Activated CD4-positive, CD25-positive, alpha-beta regulatory T cell treated with anti-CD3 and anti-CD28 coated beads, Interleukin-2, amount 50 U/mL, for 24 hours (primary cell): ENCODE measurements at regions not wholly inside any gene's neighbourhood (a gene's known extent, or its start where the extent isn't known, plus 50 kb on each side); places are given as distances from the start of the nearest gene placed in this dataset.

Experiments used
- ATAC-seq, 2 donors: fragments of 150-1000 bp; cut with Tn5 transposase; one replicate each; pipeline ENCODE4 v1.10.0; 2021; ENCODE audit warnings: mild to moderate bottlenecking in 1 of 2, moderate library complexity in 1 of 2

DNA sequence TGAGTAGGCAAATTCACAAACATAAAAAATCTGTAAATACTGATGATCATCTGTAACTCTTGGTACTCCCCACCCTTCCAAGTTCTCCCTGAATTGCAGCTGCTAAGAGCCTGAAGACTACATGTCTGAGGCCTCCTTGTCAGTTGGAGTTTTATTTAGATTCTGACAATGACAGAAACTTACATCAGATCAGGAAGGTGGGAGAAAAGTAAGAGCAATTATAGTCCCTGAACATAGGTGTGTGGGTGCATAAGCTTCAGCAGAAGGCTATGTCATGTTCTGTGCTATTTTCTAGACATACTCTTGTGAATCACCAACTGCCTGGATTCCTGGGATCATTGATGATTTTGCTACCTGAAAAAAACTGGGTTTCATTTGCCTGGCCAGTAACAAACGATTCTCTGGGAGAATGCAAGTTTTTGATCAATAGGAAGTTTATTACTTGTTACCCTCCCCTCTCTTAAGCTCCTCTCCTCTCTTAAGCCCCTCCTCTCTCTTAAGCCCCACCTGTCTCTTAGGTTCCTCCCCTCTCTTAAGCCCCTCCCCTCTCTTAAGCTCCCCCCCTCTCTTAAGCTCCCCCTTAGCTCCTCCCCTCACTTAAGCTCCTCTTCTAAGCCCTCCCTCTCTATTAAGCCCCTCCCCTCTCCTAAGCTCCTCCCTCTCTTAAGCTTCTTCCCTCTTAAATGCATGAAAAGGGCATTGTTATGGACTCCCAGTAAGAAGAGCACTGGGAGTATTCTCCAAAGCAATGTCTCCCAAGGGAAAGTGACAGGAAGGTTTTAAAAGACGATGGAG is 1183.4 kb upstream of the AUTS2 start:
- ATAC-seq = no peak

GRCh38 chr7:68417002-68417401 is 1181.3 kb upstream of the AUTS2 start:
- no peak for ATAC-seq

DNA sequence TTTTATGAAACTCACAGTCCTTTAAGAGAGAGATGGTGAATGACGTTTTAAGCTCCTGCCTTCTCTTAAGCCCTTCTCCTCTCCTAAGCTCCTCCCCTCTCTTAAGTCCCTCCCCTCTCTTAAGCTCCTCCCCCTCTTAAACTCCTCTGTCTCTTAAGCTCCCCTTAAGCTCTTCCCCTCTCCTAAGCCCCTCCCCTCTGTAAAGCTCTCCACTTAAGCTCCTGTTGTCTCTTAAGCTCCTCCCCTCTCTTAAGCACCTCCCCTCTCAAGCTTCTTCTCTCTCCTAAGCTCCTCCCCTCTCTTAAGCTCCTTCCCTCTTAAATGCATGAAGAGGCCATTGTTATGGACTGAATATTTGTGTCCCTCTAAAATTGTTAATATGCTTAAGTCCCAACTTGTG is 1180.6 kb upstream of the AUTS2 start:
- ATAC-seq = no peak

DNA sequence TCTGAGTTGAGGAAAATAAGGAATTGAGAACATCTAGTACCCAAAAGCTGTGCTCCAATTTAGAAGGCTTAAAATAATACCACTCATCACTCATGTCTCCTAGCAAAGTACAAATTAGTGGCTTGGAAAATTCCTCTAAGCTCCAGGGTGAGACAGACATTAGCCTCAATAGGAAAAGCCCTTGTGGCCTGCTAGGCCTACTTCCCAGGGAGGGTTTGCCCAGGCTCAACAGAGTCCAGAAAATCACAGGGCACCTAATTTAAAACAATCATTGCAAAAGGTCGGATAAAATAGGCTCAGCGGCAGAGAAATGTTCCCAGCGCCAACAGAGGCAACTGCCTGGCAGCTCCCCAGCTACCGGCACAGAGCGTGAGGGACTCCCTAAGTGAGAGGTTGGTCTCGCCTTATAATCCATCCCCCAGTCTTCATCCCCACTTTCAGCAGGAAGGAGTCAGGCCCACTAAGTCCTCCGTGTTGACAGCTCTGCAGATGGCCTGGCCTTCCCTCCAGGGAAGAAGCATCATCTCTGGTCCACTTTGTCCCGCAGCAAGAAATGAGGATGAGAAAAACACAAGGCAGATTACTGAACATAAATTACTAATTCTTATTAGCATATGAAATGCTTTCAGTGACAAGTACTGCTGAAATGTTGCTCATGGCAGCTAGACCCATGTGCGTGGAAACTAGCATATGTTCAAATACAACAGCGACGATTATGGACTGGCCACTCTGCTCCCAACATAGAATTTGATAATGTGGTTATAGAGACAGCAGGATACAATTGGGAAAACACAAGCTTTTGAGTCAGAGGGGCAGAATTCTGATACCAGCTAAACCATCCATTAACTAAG is 1177.7 kb upstream of the AUTS2 start:
- ATAC-seq = no peak

DNA sequence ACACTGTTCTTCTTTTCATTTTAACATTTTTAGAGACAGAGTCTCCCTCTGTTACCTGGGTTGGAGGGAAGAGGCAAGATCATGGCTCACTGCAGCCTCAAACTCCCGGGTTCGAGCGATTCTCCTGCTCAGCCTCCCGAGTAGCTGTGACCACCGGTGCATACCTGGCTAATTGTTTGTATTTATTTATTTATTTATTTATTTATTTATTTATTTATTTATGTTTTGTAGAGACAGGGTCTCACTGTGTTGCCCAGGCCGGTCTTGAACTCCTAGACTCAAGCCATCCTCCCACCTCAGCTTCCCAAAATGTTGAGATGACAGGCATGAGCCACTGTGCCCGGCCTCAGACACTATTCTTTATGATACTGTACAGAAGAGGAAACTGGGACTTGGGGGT is 1176.6 kb upstream of the AUTS2 start:
- no peak for ATAC-seq

- no peak for ATAC-seq
These were observed 1176.0 kb upstream of the AUTS2 start for GRCh38 chr7:68422281-68422680.

- no peak for ATAC-seq
These were observed 1174.9 kb upstream of the AUTS2 start for GRCh38 chr7:68423356-68423755.

DNA sequence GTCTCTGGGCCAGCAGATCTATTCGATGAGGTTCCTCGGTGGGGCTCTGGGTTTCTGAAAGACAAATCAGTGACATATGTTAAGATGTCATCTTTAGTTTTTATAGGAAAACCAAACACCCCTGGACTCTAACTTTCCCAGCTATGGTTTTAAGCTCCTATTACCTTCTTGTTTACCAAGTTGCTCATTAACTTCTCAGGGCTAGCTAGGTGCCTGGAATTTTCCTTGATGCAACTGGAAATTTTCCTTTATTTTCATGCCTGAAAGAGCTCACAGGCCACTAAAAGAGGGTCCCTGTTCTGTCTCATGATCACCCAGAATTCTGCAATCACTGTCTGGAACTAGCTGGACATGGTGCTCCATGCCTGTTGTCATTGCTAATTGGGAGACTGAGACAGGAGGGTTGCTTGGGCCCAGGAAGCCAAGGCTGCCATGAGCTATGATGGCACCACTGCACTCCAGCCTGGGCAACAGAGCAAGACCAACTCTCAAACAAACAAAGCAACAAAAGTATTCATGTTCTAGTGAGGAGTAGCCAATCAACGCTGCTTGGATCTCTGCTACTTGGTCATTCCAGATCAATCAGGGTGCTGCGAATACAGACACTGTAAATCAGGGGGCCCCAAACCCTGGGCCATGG is 1173.5 kb upstream of the AUTS2 start:
- no peak for ATAC-seq

DNA sequence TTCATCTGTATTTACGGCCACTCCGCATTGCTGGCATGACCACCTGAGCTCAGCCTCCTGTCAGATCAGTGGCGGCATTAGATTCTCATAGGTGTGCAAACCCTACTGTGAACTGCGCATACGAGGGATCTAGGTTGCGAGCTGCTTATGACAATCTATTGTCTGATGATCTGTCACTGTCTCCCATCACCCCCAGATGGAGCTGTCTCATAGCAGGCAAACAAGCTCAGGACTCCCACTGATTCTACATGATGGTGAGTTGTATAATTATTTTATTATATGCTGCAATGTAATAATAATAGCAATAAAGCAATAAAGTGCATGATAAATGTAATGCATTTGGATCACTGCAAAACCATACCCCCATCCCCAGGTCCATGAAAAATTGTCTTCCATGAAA is 1172.9 kb upstream of the AUTS2 start:
- no peak for ATAC-seq

DNA sequence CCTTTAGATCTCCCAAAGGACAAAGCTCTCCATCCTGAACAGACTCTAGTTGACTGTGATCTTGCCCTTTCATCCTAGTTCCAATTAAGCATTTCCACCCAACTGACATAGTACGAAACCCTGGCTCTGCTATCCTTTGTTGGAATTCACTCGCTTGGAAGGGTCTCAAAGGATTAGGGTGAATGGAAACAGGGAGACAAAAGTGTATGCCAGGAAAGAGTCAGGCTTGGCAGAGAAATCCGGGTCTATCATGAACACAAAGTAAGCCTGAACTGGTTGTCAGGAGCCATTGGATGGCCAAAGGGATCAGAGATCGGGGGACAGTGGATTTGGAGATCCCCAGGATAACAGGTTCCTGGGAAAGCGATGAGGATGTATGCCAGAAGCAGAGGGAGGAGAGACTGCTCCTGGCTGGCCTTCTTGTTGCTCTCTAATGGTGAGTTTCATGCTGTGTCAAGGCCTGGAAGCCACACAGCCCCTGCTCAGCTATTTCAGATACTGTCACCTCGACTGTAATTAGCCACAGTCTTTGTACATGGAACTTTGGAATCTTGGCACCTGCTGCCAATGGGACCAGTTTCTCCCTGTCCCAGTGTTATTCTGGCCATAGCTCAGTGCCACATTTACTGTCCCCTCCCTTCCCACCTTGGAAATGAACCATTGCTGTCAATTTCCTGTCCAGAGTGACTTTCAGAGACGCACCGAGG is 1168.7 kb upstream of the AUTS2 start:
- no peak for ATAC-seq

GRCh38 chr7:68432585-68432984 is 1165.7 kb upstream of the AUTS2 start:
- no peak for ATAC-seq

- no peak for ATAC-seq
These were observed 1164.7 kb upstream of the AUTS2 start for GRCh38 chr7:68433462-68434070.

DNA sequence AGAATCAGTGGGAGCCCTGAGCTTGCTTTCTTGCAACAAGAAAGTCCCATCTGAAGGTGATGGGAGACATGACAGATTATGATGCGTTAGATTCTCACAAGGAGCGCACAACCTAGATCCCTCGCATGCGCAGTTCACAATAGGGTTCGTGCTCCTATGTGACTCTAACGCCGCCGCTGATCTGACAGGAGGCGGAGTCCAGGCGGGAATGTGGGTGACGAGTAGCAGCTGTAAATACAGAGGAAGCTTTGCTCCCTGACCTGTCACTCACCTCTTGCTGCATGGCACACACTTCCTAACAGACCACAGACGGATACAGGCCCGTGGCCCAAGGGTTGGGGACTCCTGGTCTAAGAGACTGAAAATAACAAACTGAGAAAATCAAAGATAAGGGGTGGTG is 1163.4 kb upstream of the AUTS2 start:
- ATAC-seq = no peak

DNA sequence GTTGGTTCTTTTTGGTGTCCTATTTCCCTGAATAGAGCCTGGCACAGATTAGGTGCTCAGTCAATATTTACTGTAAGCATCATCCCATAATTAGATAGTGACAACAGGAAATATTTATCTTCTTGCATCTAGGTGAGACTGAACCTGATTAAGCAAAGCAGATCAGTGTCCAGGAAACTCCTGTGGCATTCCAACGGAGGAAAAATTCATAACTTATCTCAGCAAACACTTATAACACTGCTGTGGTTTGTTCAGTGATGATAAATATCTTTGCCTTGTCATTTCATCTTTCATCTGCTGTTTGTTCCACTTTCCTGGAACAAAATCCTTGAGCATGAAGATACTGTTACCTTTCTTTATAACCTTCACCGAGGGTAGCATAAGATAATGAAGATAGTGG is 1160.3 kb upstream of the AUTS2 start:
- no peak for ATAC-seq

GRCh38 chr7:68438811-68439210 is 1159.5 kb upstream of the AUTS2 start:
- no peak for ATAC-seq

DNA sequence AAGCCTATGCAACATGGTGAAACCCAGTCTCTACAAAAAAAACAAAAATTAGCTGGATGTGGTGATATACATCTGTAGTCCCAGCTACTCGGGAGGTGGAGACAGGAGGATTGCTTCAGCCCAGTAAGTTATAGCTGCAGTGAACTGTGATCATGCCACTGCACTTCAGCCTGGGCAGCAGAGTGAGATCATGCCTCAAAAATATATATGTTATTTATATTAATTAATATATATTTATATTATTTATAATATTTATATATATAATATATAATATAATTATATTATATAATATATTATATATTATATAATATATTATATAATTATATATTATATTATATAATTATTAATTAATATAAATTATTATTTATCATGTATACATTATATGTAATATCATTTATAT is 1158.4 kb upstream of the AUTS2 start:
- no peak for ATAC-seq

GRCh38 chr7:68440866-68441265 is 1157.4 kb upstream of the AUTS2 start:
- no peak for ATAC-seq

- ATAC-seq = no peak
These were observed 1156.6 kb upstream of the AUTS2 start for GRCh38 chr7:68441645-68442044.

DNA sequence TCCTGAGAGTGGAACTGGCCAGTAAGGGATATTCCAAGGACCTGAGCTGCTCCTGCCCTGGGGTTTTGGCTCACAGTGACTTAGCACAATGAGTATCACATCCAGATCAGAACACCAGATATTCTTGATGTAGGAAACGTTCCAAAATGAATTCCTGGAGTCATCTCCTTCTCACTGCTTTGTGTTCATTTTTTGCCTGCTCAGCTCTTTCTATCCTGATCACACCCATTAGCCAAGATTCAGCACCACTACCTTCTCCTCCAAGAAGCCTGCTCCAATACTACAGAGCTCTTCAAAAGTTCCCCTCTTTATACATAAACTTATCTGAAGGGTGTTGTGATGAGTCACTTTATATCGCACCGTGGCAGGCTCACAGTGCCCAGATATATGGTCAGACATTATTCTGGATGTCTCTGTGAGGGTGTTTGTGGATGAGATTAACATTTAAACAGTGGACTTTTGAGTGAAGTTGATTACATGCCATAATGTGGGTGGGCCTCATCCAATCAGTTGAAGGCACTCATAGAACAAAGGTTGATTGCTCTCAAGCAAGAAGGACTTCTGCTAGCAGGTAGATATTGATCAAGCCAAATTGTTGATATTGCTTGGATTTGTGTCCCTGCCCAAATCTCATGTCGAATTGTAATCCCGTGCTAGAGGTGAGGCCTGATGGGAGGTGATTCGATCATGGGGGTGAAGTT is 1155.2 kb upstream of the AUTS2 start:
- ATAC-seq = no peak

GRCh38 chr7:68444042-68444441 is 1154.2 kb upstream of the AUTS2 start:
- no peak for ATAC-seq

DNA sequence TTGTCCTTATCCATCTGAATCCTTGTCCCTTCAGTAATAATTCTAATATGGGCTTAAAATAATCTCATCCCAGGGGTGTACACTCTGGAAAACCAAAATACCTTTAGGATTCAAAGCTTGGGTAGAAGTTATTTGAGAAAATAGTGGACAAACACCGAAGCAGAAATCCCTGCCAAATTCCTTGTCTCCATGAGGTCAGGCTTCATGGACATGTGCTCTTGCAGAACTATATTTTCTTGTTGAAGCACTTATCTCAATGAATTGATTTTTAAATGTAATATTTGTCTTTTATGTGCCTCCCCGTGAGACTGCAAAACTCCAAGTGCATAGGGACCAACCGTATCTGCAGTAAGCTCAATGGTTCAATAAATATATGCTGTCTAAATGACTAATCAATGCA is 1153.3 kb upstream of the AUTS2 start:
- no peak for ATAC-seq

DNA sequence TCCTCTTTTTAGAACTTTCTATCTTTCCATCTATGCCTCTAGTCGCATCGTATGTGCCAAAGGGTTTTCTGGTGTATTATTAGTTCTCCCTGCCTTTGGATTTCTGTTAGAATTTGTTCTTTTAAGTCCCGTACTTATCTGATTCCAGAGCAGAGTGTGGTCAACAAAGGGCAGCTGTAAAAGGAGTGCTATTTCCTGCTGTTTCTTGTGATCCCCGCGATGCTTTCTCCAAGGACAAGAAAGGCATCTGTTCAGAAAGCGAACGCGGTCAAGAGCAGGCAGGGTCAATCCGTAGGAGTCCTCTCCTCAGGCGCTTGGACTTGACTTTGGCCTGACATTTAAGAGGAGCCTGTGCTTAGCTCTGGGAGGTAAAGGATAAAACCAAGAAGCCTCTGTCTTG is 1152.1 kb upstream of the AUTS2 start:
- no peak for ATAC-seq
